ENCODE measurements at regions not wholly inside any gene's neighbourhood (a gene's known extent, or its start where the extent isn't known, plus 50 kb on each side); places are given as distances from the start of the nearest gene placed in this dataset.

GRCh38 chr11:114784216-114784615 is 105.9 kb downstream of the NXPE2 start:
- TF ChIP-seq CTCF (IDR thresholded peaks at IDR 0.05) = no peak
- no peak for TF ChIP-seq POLR2A (IDR thresholded peaks at IDR 0.05)

Data from Peyer's patch (tissue), 4 donors.